ENCODE measurements at regions not wholly inside any gene's neighbourhood (a gene's known extent, or its start where the extent isn't known, plus 50 kb on each side); places are given as distances from the start of the nearest gene placed in this dataset.
A peak's percentile ranks its signal among the peaks of the same experiment; 100 is the strongest.
"Not testable (repeated sequence)": the region's sequence is repeated elsewhere in the genome, so short reads cannot be mapped to it uniquely, and the experiment has no call there.

- Histone ChIP-seq H3K27me3 (no peaks in the 10 kb centered on the region), H3K4me3 (no peak overlapping the region), H3K36me3 (no peaks in the 10 kb centered on the region), H3K27ac (no peak overlapping the region), H3K4me1 (no peaks in the 10 kb centered on the region), H3K9me3 (peaks cover 0 to 6% of the 10 kb centered on the region in 2 donors)
- TF ChIP-seq CTCF (IDR thresholded peaks at IDR 0.05), result no peak
- intact Hi-C loops (cut with DNase I), result no loop called here
- DNase-seq (no peak), ATAC-seq (no peak)
Observed at GRCh38 chr7:46912692-46913091, 669.2 kb downstream of the TNS3 start.

GRCh38 chr7:46909601-46910051 lies 672.3 kb downstream of the TNS3 start:
- H3K4me1 ChIP-seq, result no peaks in the 10 kb centered on the region
- DNase-seq (no peak), ATAC-seq (peak; percentile 52)
- no peak overlapping the region for H3K4me3 ChIP-seq
- peaks cover 0 to 6% of the 10 kb centered on the region in 2 donors for H3K9me3 ChIP-seq
- no peak for TF ChIP-seq CTCF (IDR thresholded peaks at IDR 0.05)
- H3K27me3 ChIP-seq, result no peaks in the 10 kb centered on the region
- intact Hi-C loops (cut with DNase I), result no loop called here
- H3K36me3 ChIP-seq, result no peaks in the 10 kb centered on the region
- no peak overlapping the region for H3K27ac ChIP-seq

GRCh38 chr7:46908770-46909169 lies 673.1 kb downstream of the TNS3 start:
- peak; percentile 38 for ATAC-seq
- no peak for DNase-seq
- TF ChIP-seq CTCF (IDR thresholded peaks at IDR 0.05), result no peak
- no peak overlapping the region for H3K4me3 ChIP-seq
- H3K27me3 ChIP-seq, result no peaks in the 10 kb centered on the region
- no peak overlapping the region for H3K27ac ChIP-seq
- intact Hi-C loops (cut with DNase I), result no loop called here
- H3K9me3 ChIP-seq, result peaks cover 0 to 6% of the 10 kb centered on the region in 2 donors
- no peaks in the 10 kb centered on the region for H3K4me1 ChIP-seq
- no peaks in the 10 kb centered on the region for H3K36me3 ChIP-seq

GRCh38 chr7:46904523-46904922 lies 677.4 kb downstream of the TNS3 start:
- intact Hi-C loops (cut with DNase I); ATAC-seq; DNase-seq; H3K36me3 ChIP-seq; H3K4me1 ChIP-seq; H3K9me3 ChIP-seq; H3K27ac ChIP-seq; H3K27me3 ChIP-seq; H3K4me3 ChIP-seq: not testable (repeated sequence)

GRCh38 chr7:46902463-46902862 lies 679.4 kb downstream of the TNS3 start:
- no peaks in the 10 kb centered on the region for H3K36me3 ChIP-seq
- no peak for TF ChIP-seq CTCF (IDR thresholded peaks at IDR 0.05)
- no peak for DNase-seq
- no peak overlapping the region for H3K27ac ChIP-seq
- H3K27me3 ChIP-seq, result no peaks in the 10 kb centered on the region
- H3K9me3 ChIP-seq, result no peaks in the 10 kb centered on the region
- intact Hi-C loops (cut with DNase I), result no loop called here
- ATAC-seq, result no peak
- H3K4me1 ChIP-seq, result no peaks in the 10 kb centered on the region
- no peak overlapping the region for H3K4me3 ChIP-seq

Data from left lung (tissue), 4 donors.